T-helper 17 cell (primary cell): ENCODE measurements at regions not wholly inside any gene's neighbourhood (a gene's known extent, or its start where the extent isn't known, plus 50 kb on each side); places are given as distances from the start of the nearest gene placed in this dataset.
A peak's percentile ranks its signal among the peaks of the same experiment; 100 is the strongest.

Experiments
- ATAC-seq: fragments of 150-1000 bp; cut with Tn5 transposase; 2 replicates; pipeline ENCODE4 v1.10.0; 2021; ENCODE audit warnings: mild to moderate bottlenecking, moderate library complexity
- DNase-seq, 3 donors: peaks; one replicate each; pipeline versions ENCODE4 v3.0.0 to v3.0.0-alpha.2; 2020 to 2021
- H3K9me3 ChIP-seq: one replicate; pipeline ENCODE4 v1.7.0; 2013; ENCODE audit warnings: low read length, mild to moderate bottlenecking; ENCODE audit not compliant: control insufficient read depth, poor library complexity, severe bottlenecking
- H3K27ac Mint-ChIP-seq: one replicate; pipeline ENCODE4 v1.8.0; 2022; ENCODE audit warnings: mild to moderate bottlenecking, moderate library complexity, mixed read lengths
- H3K27me3 Mint-ChIP-seq: one replicate; pipeline ENCODE4 v1.8.0; 2022; ENCODE audit warnings: mixed read lengths
- H3K36me3 Mint-ChIP-seq: one replicate; pipeline ENCODE4 v1.8.0; 2022; ENCODE audit warnings: low read depth, mixed read lengths
- H3K4me1 Mint-ChIP-seq: one replicate; pipeline ENCODE4 v1.8.0; 2022; ENCODE audit warnings: mild to moderate bottlenecking, mixed read lengths
- H3K4me3 Mint-ChIP-seq: one replicate; pipeline ENCODE4 v1.8.0; 2022; ENCODE audit warnings: mild to moderate bottlenecking, moderate library complexity, mixed read lengths

DNA sequence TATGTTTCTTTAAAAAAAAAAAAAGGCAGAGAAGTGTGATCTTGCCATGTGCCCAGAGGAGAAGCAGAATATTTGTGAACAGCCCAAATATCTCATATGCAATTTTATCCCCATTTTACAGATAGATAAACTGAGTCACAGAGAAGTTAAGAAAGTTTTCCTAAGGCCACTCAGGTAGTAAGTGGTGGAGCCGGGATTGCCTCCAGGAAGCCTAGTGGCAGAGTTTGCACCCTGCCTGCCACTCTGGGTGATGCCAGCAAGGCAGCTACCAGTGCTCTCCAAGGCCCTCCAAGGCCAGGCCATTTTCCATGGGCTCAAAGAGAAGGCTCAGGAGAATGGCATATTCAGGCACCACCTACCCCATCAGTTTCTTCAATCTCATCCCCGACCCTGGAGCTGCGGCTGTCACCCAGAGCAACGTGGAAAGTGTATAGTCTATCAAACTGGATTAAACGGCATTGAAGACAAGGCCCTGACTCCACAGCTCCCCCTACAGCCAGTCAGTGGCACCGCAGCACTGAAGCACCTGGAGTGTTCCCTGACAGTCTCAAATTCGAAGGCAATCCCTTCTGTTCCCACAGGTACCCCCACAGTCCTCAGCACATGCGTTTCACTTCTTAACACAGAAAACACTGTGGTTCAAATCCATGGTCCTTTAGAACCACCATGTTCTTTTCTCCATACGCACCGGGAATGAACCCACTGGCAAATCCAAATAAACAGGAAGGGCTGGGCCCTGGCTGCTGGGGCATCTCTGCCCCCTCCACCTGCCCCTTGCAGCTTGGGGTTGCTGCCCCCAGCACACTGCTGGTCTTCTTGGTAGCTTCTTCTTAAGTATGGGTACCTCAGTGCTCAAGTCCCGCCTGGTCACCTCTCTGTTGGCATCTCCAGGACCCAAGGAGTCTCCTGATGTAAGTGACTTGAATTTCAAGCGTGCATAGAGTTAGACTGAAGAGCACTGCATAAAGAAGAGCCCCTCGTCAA, 175.3 kb downstream of the INHBB start:
- no peak overlapping the region for H3K27ac Mint-ChIP-seq
- peak; percentile 39 for ATAC-seq

DNA sequence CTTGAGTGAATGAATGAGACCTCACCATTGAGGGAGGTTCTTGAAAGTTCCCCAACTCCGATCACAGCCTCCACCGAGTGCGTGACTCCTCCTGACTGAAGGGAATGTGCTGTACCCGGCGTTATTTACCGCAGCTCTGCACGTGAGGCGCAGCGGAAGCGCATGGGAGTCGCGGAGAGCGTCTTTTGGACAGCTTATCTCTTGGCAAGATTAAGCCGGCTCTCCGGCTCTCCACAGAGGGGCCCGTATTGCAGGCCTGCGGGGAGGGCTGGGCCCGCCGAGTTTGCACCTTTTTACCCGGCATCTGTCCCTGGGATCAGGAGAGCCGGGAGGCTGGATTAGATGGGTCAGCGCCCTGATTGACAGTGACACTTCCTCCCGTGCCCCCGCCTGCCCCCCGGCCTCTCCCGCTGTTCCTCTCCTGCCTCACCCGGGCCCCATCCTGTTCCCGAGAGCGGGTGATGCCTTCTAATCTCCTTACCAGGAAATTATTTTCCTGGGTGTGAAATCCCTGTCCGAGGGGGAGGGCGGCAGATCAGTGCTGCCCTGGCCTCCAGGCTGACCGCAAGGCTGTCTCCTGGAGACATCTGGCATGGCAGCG, 176.3 kb downstream of the INHBB start:
- Mint-ChIP-seq H3K4me1 (peaks cover 2% of the 10 kb centered on the region), H3K4me3 (no peak overlapping the region), H3K27me3 (peaks cover 65% of the 10 kb centered on the region), H3K36me3 (no peaks in the 10 kb centered on the region), H3K27ac (no peak overlapping the region)
- ATAC-seq: no peak
- DNase-seq: no peak
- H3K9me3 ChIP-seq: no peaks in the 10 kb centered on the region

More for the DNA sequence above, 175.3 kb downstream of the INHBB start:
- no peak for DNase-seq
- H3K4me1 Mint-ChIP-seq: peaks cover 2% of the 10 kb centered on the region
- H3K9me3 ChIP-seq: no peaks in the 10 kb centered on the region
- no peak overlapping the region for H3K4me3 Mint-ChIP-seq
- H3K27me3 Mint-ChIP-seq: peaks cover 70% of the 10 kb centered on the region
- H3K36me3 Mint-ChIP-seq: no peaks in the 10 kb centered on the region

DNA sequence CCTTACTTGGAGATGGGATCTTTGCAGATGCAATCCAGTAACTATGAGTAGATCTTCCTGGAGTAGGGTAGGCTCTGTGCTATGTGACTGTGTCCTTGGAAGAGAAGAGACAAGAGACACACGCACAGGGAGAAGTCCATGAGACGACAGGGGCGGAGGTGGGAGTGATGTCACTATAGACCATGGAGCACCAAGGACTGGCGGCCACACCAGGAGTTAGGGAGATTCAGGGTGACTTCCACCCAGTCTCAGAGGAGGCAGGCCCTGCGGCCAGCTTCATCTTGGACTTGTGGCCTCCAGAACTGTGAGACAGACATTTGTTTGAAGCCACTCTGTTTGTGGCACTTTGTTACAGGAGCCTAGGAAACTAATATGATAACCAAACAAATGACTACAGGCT, 177.8 kb downstream of the INHBB start:
- ATAC-seq (no peak), DNase-seq (no peak)
- peaks cover 64% of the 10 kb centered on the region for H3K27me3 Mint-ChIP-seq
- no peaks in the 10 kb centered on the region for H3K36me3 Mint-ChIP-seq
- no peaks in the 10 kb centered on the region for H3K9me3 ChIP-seq
- H3K4me3 Mint-ChIP-seq: no peak overlapping the region
- H3K4me1 Mint-ChIP-seq: peaks cover 3% of the 10 kb centered on the region
- H3K27ac Mint-ChIP-seq: no peak overlapping the region

DNA sequence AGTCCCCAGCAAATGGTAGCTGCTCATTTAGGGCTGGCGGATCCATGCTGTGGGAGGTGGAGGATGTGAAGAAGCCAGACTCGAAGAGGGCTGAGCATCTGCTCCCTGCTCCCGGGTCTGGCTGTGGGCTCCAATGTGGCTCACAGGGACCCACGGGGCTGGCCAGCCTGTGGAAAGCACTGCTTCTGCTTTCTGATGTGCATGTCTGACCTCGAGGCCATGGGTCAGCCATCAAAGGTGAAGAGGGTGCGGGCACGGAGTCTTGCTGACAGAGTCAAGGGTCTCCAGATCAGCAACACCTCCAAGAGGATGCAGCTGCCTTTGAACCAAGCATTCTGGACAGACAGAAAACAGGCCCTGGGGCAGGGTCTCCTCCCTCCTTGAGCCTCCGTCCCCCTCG, 178.2 kb downstream of the INHBB start:
- Mint-ChIP-seq H3K27me3 (peaks cover 60% of the 10 kb centered on the region), H3K4me3 (no peak overlapping the region), H3K4me1 (peaks cover 3% of the 10 kb centered on the region), H3K27ac (no peak overlapping the region), H3K36me3 (no peaks in the 10 kb centered on the region)
- ATAC-seq (no peak), DNase-seq (no peak)
- H3K9me3 ChIP-seq: no peaks in the 10 kb centered on the region

DNA sequence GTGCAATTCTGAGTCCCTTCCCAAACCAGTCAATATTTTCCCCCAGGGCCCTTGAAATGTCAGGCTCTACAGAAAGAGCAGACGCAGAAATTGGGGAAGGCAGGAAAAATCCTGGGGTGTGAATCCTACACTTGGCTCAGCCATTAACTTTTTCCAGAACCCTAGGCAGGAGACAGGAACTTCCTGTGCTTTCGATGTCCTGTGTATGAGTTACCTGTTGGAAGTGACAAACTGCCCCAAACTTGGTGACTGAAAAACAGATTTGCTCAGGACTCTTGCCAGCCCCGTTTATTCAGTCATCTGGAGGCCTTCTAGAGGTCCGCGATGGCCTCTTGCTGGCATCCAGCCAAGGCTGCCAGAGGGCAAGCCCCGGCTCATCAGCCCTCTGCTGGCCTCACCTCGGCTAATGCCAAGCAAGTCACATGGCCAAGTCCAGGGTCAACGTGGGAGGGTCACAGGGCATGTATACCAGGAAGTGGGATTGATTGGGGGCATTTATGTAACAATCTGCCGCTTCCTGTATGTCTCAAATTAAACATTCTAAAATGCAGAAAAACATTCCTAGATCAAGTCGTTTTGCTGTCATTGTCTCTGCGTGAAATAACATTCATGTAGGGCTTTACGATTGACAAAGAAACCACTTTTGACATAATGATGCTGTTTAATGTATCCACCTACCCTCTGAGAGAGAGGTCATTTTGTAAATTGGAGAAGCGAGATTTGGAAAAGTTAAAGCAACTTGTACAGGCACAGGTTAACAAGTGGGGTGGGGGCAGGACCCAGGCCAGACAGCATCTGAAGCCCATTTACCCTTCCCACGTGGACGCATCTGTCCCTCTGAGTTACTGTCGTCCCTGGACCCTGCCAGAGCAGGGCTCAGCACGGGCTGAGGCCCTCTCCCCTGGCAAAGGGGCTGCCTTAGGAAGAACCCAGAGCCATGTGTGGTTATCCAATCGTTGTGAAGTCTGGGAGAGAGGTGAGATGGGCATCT, 179.4 kb downstream of the INHBB start:
- H3K27me3 Mint-ChIP-seq: peaks cover 54% of the 10 kb centered on the region
- H3K36me3 Mint-ChIP-seq: no peaks in the 10 kb centered on the region
- DNase-seq: no peak
- ATAC-seq: no peak
- H3K27ac Mint-ChIP-seq: no peak overlapping the region
- H3K4me1 Mint-ChIP-seq: peaks cover 3% of the 10 kb centered on the region
- H3K4me3 Mint-ChIP-seq: no peak overlapping the region
- H3K9me3 ChIP-seq: no peaks in the 10 kb centered on the region

DNA sequence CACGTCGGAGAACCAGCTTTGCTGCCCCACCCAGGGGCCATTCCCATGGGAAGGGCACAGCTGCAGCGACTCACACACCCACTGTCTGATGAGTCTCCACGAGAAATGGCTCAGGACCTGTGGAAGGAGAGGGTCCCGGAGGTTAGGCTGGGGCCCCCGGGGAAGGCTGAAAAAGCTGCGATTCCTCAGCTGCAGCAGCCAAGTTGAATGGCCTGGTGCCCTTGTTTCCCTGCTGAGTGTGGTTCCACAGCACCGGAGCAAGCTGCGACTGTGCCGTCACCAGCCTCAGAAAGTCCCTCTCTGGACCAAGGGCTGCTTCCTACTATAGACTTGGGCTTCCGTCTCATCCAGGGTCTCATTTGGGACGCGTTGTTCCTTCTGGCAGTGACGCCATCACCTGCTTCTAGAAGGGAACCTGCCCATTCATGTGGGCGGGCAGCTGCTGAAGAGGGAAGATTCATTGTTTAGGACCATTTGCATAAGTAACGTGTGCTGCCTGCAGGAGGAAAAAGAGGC, 180.2 kb downstream of the INHBB start:
- H3K4me3 Mint-ChIP-seq: no peak overlapping the region
- H3K9me3 ChIP-seq: no peaks in the 10 kb centered on the region
- DNase-seq (no peak), ATAC-seq (no peak)
- no peaks in the 10 kb centered on the region for H3K36me3 Mint-ChIP-seq
- H3K27ac Mint-ChIP-seq: no peak overlapping the region
- peaks cover 53% of the 10 kb centered on the region for H3K27me3 Mint-ChIP-seq
- peaks cover 3% of the 10 kb centered on the region for H3K4me1 Mint-ChIP-seq

DNA sequence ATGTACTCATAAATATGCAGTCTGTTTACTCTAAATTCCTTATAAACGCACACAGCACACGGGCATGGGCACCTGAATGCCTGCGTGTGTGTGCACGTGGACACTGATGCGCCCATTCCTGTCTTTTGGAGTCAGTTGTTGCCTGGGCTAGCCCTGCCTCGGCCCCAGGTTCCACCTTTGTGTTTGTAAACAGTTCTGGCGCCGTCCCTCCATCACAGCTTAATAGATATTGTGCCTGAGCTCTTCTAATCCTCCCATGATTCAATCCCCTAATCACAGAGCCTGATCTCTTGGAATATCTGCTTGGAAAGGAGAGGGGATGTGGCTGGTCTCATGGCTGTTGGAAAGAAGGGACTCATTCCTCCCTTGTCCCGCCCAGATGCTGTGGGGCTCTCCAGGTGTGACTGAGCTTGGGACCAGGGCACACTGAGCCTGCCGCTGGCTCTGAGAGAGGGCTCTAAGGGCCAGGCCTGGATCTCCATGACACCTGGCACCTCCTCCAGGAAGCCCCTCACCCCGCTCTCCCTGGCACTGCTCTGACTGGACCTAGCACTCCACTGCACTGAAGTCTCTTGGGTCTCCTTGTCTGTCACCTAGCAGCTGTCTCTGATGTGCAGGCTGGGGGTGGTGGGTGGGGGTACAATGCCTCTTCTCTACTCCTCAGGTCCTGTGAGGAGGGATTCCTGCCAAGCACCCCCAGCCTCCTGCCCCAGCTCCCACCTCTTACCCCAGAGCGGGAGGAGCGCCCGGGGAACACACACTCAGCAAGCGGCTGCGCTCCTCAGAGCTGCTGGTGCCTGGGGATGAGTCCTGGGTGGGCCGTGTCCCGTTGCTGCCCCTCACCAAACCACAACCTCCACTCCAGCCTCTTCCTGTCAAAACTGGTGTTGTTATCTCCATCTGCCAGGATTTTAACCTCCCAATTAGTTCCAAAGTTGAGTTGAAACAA, 181.3 kb downstream of the INHBB start:
- H3K36me3 Mint-ChIP-seq: no peaks in the 10 kb centered on the region
- no peak for DNase-seq
- H3K27me3 Mint-ChIP-seq: peaks cover 42% of the 10 kb centered on the region
- no peak for ATAC-seq
- H3K4me1 Mint-ChIP-seq: peaks cover 3% of the 10 kb centered on the region
- no peaks in the 10 kb centered on the region for H3K9me3 ChIP-seq
- no peak overlapping the region for H3K27ac Mint-ChIP-seq
- H3K4me3 Mint-ChIP-seq: no peak overlapping the region

DNA sequence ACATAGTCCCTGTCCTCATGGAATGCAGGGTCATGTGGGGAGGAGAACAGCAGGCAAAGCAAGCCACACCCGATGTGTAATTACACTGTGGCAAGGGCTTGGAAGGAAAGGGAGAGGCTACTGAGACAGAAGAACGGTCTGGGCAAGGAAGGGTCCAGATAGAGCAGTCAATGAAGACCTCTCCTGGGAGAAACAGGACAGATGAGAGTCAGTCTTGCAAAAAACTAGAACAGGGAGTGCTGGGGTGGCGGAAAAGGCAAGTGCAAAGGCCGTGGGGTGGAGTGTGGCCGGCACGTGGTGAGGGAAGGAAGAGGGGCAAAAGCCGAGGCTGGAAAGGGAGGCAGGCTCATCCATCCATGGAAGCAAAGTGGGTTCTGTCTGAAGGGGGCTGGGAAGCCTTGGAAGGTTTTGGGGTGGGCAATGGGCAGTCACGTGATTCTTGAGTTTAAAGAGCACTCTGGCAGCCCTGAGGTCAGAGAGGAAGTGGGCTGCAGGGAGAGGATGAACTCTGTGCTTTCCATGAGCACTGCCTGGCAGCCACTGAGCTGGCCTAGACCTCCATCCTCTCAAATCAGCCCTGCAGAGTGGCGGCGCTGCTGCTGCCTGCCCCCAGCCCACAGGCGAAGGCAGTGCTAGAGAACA, 182.2 kb downstream of the INHBB start:
- DNase-seq (no peak), ATAC-seq (no peak)
- Mint-ChIP-seq H3K36me3 (peaks cover 2% of the 10 kb centered on the region), H3K4me3 (no peak overlapping the region), H3K4me1 (peaks cover 2% of the 10 kb centered on the region), H3K27me3 (peaks cover 34% of the 10 kb centered on the region), H3K27ac (no peak overlapping the region)
- no peaks in the 10 kb centered on the region for H3K9me3 ChIP-seq

DNA sequence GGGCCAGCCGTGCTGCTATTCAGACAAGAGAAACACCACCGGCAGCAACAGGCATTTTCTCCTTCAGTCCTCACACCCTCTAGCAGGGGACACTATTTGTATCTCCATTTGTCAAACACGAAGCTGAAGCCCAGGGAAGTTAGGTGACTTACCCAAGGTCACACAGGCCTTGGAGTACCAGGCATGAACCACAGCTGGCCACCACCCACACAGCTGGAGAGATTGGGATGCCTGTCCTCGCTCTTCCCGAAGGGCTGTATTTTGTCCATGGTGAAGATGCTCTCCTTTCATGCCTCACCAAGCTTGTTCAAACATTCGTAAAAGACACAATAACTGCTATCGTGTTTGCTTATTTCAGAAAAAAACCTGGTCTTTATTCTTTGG, 182.7 kb downstream of the INHBB start:
- no peak overlapping the region for H3K4me3 Mint-ChIP-seq
- peaks cover 2% of the 10 kb centered on the region for H3K36me3 Mint-ChIP-seq
- DNase-seq: no peak
- H3K27ac Mint-ChIP-seq: no peak overlapping the region
- peaks cover 30% of the 10 kb centered on the region for H3K27me3 Mint-ChIP-seq
- peaks cover 2% of the 10 kb centered on the region for H3K4me1 Mint-ChIP-seq
- no peak for ATAC-seq
- no peaks in the 10 kb centered on the region for H3K9me3 ChIP-seq

DNA sequence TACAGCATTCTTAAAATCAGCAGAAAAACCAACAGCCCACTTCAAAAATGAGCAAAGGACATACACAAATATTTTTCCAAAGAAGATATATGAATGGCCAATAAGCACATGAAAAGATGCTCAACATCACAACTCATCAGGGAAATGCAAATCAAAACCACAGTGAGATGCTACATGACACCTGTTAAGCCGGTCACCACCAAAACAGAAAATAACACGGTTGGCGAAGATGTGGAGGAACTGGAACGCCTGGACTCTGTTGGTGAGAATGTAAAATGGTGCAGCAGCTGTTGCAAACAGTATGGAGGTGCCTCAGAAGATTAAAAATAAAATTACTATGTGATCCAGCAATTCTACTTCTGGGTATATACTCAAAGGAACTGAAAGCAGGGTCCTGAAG, 184.8 kb downstream of the INHBB start:
- H3K9me3 ChIP-seq: no peaks in the 10 kb centered on the region
- H3K36me3 Mint-ChIP-seq: peaks cover 2% of the 10 kb centered on the region
- H3K4me1 Mint-ChIP-seq: peaks cover 2% of the 10 kb centered on the region
- no peak overlapping the region for H3K27ac Mint-ChIP-seq
- H3K27me3 Mint-ChIP-seq: peaks cover 18% of the 10 kb centered on the region
- DNase-seq (no peak), ATAC-seq (no peak)
- no peak overlapping the region for H3K4me3 Mint-ChIP-seq

DNA sequence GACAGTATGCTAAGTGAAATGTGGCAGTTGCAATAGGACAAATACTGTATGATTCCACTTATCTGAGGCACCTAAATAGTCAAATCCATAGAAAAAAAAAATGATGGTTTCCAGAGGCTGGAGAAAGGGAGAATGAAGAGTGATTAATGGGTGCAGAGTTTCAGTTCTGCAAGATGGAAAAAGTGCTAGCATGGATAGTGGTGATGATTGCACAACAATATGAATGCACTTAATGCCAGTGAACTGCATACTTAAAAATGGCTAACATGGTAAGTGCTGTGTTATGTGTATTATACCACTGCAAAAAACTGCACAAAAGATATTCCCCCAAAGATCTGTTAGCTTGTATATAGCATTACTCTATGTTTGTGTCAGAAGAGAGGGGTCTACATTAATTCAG, 185.4 kb downstream of the INHBB start:
- Mint-ChIP-seq H3K4me3 (no peak overlapping the region), H3K36me3 (peaks cover 2% of the 10 kb centered on the region)
- no peak for ATAC-seq

More for the DNA sequence above, 185.4 kb downstream of the INHBB start:
- Mint-ChIP-seq H3K27ac (no peak overlapping the region), H3K27me3 (peaks cover 18% of the 10 kb centered on the region), H3K4me1 (peaks cover 2% of the 10 kb centered on the region)
- no peaks in the 10 kb centered on the region for H3K9me3 ChIP-seq
- DNase-seq: no peak
